MM.1S (cell line): ENCODE measurements at regions not wholly inside any gene's neighbourhood (a gene's known extent, or its start where the extent isn't known, plus 50 kb on each side); places are given as distances from the start of the nearest gene placed in this dataset.

Experiments used
- EZH2 ChIP-seq: fragments of 300-600 bp; sonication (generic); optimal IDR thresholded peaks from 2 replicates; pipeline ENCODE3; 2017; ENCODE audit warnings: low read depth, mild to moderate bottlenecking, antibody characterized with exemption, low read length, mixed read lengths
- EZH2phosphoT487 ChIP-seq: fragments of 300-600 bp; sonication (generic); IDR thresholded peaks from 2 replicates; pipeline ENCODE4 v1.6.1; 2018; ENCODE audit warnings: antibody characterized with exemption, low read length
- TF ChIP-seq, protein P1 (sequence below): fragments of 300-600 bp; sonication (generic); IDR thresholded peaks from 2 replicates; pipeline ENCODE4 v1.5.1; 2016; ENCODE audit warnings: antibody characterized with exemption, low read length, mixed read lengths

DNA sequence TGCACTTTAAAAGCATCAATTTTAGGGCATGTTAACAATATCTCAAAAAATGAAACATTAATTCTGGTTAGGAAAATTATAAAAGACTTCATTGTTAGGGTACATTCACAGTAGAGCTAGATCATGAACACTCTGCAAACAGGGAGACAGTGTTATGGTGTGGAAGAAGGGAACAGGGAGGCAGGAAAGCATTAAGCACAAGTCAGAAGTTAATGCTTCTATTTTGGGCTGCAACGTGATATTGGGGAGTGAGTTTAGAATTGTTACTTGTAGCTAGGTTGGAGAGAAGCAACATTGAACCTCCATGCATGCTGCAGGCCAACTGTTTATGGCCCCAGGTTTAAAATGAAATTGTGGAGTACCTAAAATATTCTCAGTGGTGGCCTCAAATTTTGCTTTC, 278.1 kb upstream of the NMUR2 start:
- TF ChIP-seq, protein P1, sequence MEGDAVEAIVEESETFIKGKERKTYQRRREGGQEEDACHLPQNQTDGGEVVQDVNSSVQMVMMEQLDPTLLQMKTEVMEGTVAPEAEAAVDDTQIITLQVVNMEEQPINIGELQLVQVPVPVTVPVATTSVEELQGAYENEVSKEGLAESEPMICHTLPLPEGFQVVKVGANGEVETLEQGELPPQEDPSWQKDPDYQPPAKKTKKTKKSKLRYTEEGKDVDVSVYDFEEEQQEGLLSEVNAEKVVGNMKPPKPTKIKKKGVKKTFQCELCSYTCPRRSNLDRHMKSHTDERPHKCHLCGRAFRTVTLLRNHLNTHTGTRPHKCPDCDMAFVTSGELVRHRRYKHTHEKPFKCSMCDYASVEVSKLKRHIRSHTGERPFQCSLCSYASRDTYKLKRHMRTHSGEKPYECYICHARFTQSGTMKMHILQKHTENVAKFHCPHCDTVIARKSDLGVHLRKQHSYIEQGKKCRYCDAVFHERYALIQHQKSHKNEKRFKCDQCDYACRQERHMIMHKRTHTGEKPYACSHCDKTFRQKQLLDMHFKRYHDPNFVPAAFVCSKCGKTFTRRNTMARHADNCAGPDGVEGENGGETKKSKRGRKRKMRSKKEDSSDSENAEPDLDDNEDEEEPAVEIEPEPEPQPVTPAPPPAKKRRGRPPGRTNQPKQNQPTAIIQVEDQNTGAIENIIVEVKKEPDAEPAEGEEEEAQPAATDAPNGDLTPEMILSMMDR: no peak
- TF ChIP-seq EZH2phosphoT487: no peak
- no peak for TF ChIP-seq EZH2
